Medulla oblongata (tissue), 1 donor: ENCODE measurements at regions not wholly inside any gene's neighbourhood (a gene's known extent, or its start where the extent isn't known, plus 50 kb on each side); places are given as distances from the start of the nearest gene placed in this dataset.
"Not testable (repeated sequence)": the region's sequence is repeated elsewhere in the genome, so short reads cannot be mapped to it uniquely, and the experiment has no call there.

Experiments used
- DNase-seq: peaks from one replicate; pipeline ENCODE4 v3.0.0-alpha.2; 2015; ENCODE audit errors: extremely low spot score

DNA sequence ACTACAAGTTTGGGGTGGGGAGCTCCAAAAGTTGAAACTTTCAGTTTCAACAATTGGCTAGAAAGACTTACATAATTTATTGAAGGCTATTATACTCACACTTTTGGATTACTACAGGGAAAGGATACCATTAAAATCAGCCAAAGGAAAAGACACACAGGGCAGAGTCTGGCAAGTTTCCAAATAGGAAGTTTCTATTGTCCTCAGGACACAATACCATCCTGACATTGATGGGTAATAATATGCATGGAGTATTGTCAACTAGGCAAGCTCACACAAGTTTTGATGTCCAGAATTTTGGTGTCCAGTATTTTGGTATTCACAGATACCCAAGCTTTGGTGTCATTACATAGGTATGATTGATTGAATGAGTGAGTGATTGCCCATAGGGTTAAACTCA lies 872.6 kb upstream of the SORCS1 start:
- DNase-seq: no peak

GRCh38 chr10:108036265-108036664 lies 871.8 kb upstream of the SORCS1 start:
- no peak for DNase-seq

GRCh38 chr10:108034829-108035228 lies 870.3 kb upstream of the SORCS1 start:
- no peak for DNase-seq

- not testable (repeated sequence) for DNase-seq
These were observed 869.0 kb upstream of the SORCS1 start for GRCh38 chr10:108033518-108033917.

GRCh38 chr10:108031505-108031904 lies 867.0 kb upstream of the SORCS1 start:
- no peak for DNase-seq

- no peak for DNase-seq
These were observed 850.3 kb upstream of the SORCS1 start for GRCh38 chr10:108014902-108015177.

DNA sequence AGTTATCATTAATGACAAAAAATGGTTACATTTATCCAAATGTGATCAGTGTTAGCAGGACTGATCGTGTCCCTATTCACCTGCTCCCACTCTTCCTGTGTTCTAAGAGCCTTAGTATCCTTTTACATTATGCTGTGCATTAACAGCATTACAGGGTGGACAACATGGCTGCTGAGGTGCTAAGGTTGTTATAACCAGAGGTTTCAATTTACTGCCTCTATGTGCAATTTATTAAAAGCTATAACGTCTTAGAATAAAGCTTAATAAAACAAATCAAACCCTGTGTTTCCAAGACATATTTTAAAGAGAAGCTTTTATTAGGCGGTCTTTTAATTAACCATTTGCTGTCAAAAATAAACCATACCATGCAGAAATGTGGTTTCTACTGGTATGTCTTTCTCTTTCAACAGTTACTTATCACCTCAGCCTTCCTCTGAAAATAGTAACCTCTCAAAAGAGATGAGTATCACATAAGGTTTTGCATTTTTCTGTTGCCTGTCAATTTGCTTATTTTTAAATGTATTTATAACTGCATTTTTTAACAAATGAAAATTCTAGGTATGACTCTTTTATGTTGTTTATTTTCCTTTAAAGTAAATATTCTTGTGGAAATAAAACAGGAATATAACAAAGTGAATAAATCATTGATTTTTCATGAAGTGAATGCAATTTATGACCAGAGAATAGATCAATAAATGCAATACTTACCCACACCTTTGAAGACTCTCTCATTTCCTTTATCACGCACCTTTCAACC lies 849.8 kb upstream of the SORCS1 start:
- no peak for DNase-seq

- no peak for DNase-seq
These were observed 841.1 kb upstream of the SORCS1 start for GRCh38 chr10:108005627-108006026.

DNA sequence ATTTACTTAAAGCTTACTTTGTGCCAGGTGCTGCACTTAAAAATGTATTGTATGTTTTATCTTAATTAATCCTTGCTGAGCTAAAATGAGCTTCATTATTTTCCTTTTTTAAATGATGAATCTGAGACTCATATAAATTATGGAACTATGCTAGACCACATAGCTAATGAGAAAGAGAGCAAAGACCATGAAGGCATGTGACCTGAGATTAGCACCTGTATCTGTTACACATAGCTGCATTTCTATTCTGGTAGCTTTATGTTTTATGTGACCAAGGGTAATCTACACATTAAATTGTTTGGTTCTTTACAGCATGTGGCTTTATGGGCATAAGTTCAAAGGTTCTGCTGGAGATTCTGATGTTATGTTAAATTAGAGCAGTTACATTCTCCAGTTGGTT lies 839.1 kb upstream of the SORCS1 start:
- no peak for DNase-seq

DNA sequence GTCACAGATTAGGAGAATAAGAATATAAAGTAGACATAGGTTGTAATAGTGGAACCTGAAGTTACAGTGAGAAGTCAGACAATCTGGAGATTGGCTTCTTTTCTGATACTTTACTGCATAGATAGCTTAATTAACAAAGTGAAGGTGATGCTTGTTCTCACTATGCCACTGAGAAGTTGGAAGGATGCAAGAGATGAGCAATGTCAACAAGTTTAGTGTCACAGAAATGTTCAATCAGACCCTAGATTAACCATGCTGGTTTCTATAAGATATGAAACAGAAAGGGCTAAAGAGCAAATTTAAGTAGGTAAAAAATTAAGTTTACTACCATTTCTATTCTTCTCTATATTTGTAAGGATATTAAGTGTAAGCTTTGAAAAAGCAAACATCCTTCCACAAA lies 838.6 kb upstream of the SORCS1 start:
- no peak for DNase-seq

GRCh38 chr10:108000365-108000764 lies 835.9 kb upstream of the SORCS1 start:
- no peak for DNase-seq

DNA sequence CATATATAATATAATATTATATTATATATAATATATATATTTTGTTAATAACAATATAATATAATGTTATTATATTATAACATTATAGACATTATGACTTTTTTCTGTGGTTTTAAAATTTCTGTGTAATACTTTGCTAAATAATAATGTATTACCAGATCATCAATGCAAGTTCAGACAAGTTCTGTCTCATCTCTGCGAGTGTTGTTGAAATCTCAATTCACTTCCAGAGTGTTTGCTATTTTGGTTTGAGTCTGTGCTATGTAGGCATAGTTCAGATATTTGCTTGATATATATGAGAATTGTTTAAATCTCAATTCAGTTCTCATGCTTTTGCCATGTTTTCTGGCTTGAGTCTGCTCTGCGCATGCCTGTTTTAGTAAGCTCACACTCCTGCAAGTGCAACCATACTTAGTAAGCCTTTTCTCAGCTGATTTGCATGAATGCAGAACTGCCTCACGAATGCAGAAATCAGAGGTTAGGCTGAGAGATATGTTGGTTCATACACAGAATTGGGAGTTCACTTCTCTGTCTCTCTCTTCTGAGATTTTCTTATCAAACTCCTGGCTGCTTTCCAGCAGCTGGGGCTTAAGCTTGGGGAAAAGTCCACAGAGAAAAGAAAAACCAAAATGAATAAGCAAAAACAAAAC lies 830.2 kb upstream of the SORCS1 start:
- DNase-seq: no peak

- no peak for DNase-seq
These were observed 822.1 kb upstream of the SORCS1 start for GRCh38 chr10:107986571-107986970.

DNA sequence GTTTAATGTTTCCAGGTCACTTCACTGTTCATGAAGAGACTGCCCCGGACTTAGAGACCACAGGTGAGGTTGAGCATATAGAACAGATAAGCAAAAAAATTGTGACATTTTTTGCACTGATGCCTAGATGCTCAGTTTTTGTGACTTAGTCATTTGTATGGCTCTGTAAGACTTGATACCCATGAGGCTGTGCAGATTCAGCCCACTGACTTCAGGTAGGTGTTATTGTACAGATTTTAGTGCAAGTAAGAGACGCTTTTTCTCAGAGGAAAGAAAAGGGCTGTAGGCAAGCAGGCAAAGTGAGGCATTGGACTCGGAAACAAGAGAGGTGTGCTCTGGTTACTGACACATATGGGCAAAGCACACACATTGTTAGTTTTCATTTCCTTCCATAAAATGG lies 820.1 kb upstream of the SORCS1 start:
- no peak for DNase-seq

- DNase-seq: no peak
These were observed 819.6 kb upstream of the SORCS1 start for GRCh38 chr10:107984149-107984548.

DNA sequence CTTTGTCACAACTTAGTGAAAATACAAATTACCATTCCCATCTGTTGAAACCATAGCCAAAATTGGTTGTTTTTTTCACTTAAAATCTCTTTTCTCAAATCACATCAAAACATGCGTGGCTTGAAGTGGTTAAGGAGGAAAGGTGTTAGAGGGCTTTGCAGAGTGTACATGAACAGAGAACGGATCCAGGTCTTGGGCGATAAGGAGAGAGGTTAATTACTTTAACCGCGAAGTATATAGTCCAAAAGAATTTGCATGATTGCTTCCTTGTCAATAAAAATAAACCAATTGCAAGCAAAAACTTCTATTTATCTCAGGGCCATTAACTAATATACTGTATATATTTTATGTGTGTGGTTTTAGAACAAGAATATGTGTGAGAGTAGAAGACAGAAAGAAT lies 813.9 kb upstream of the SORCS1 start:
- no peak for DNase-seq

GRCh38 chr10:107971973-107972372 lies 807.5 kb upstream of the SORCS1 start:
- no peak for DNase-seq

DNA sequence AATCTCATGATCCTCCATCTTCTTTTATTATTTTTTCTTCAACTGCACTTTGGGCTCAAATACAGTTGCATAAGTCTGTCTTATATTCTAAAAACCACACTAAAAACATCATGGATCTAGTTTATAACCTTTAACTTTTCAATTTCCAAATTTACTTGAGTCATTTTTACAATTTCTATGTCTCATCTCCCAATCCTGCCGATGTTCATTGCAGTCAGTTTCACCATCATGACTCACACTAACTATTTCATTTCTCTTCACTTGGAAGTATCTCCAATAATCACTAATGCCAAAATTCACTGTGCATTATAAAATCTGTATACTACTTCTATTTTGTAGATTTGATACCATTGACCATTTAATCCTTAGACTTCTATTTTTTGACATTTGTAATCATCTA lies 806.9 kb upstream of the SORCS1 start:
- DNase-seq: no peak

GRCh38 chr10:107970512-107970911 lies 806.0 kb upstream of the SORCS1 start:
- DNase-seq: no peak

DNA sequence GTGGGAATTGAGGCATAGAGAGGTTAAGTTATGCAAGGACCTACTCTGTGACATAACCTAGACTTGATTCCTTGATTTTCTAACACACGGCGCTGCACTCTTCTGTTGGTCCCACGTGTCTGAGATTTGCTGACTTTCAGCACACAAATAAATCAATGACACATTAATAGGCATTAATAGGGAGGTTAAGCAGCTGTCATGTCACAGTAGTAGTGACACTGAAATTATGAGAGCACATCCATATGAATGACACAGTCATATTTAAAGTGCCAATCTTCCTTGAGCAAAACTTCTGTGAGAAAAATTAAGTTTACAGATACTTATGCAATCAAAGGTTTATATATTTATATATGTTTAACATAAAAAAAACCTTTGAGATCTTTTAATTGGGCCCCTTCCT lies 805.4 kb upstream of the SORCS1 start:
- no peak for DNase-seq

GRCh38 chr10:107966826-107967225 lies 802.3 kb upstream of the SORCS1 start:
- no peak for DNase-seq

DNA sequence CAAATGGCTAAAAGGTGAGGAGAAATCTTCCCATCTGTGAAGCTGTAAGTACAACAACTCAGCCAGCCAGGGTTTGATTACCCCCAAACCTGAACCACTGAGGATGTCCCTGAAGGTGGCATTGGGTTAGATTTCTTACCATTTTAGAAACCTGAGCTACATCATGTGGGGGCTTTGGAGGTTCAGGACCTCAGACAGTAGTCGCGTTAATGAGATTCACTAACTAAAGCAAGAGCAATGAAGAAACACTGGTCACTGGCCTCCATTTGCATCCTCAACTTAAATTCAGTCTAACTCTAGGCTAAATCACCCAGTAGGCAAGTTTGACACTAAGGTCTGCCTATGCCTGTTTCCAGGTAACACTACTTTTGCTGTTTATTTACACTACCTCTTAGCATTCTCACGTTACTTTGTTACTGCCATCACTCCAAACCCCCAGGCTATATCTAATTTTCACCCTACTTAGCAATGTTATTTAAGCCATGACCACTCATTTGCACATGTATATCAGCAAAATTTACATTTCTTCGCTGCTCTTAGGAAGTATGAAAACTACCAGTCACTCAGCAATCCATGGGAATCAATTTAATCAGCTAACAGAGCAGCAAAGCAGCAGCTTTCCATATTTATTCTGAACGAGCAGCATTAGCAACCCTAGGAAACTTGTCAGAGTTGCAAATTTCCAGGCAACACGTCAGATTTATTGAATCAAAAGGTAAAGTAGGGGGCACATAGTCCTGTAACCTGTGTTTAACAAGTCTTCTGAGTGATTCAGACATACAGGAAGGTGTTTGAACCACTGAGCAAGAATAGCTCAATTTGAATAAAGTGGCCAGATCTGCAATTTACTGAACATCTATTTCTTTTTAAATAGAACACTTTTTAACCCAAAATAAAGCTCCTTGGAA lies 788.4 kb upstream of the SORCS1 start:
- DNase-seq: no peak
